Breast epithelium (tissue), 4 donors: ENCODE measurements at regions not wholly inside any gene's neighbourhood (a gene's known extent, or its start where the extent isn't known, plus 50 kb on each side); places are given as distances from the start of the nearest gene placed in this dataset.

ENCODE experiments used
- DNase-seq, 2 donors: peaks; one replicate each; pipeline ENCODE4 v3.0.0-alpha.2; 2019; ENCODE audit warnings: low spot score in 2 of 2
- H3K27ac ChIP-seq, 2 donors: fragments of 200-600 bp; sonication (generic) in 1 of 2; one replicate each; pipeline ENCODE4 v1.5.1; 2016 to 2019; ENCODE audit warnings: mild to moderate bottlenecking in 1 of 2
- H3K27me3 ChIP-seq, 2 donors: fragments of 200-600 bp; sonication (generic) in 1 of 2; one replicate each; pipeline versions ENCODE4 v1.5.1 to v1.6.0; 2017 to 2019; ENCODE audit warnings: control low read depth in 1 of 2, mild to moderate bottlenecking in 1 of 2
- H3K36me3 ChIP-seq: fragments of 200-600 bp; one replicate; pipeline ENCODE4 v1.5.1; 2019
- H3K4me1 ChIP-seq, 2 donors: fragments of 200-600 bp; sonication (generic); one replicate each; pipeline ENCODE4 v1.5.1; 2016 to 2019; ENCODE audit warnings: control low read depth in 1 of 2
- H3K4me3 ChIP-seq, 3 donors: fragments of 200-600 bp; sonication (generic); 1 replicate in 2 of 3; 2 replicates in 1 of 3; pipeline ENCODE4 v1.5.1; 2016 to 2019; ENCODE audit warnings: mild to moderate bottlenecking in 3 of 3, moderate library complexity in 2 of 3
- H3K9me3 ChIP-seq, 2 donors: fragments of 200-600 bp; sonication (generic) in 1 of 2; one replicate each; pipeline ENCODE4 v1.5.1; 2016 to 2019; ENCODE audit warnings: control low read depth in 1 of 2
- POLR2A ChIP-seq: fragments of 450-650 bp; IDR thresholded peaks from one replicate; pipeline ENCODE4 v1.6.1; 2016; ENCODE audit warnings: antibody characterized with exemption, mild to moderate bottlenecking, moderate library complexity
- POLR2AphosphoS5 ChIP-seq, 3 donors: sonication (generic); formaldehyde crosslinking; IDR thresholded peaks; one replicate each; pipeline ENCODE4 v1.6.1; 2017; ENCODE audit warnings: antibody characterized with exemption in 3 of 3
- intact Hi-C: fragments of 100-400 bp; cut with DNase I; formaldehyde crosslinking; loops from one replicate; pipeline ENCODE4 v1.15.1; 2023; ENCODE audit warnings: low total_unique reads
- TF ChIP-seq, protein P1 (sequence below), 3 donors: fragments of 450-650 bp; IDR thresholded peaks; one replicate each; pipeline ENCODE4 v1.5.1; 2016 to 2017; ENCODE audit warnings: antibody characterized with exemption in 3 of 3, mild to moderate bottlenecking in 3 of 3, moderate library complexity in 3 of 3

DNA sequence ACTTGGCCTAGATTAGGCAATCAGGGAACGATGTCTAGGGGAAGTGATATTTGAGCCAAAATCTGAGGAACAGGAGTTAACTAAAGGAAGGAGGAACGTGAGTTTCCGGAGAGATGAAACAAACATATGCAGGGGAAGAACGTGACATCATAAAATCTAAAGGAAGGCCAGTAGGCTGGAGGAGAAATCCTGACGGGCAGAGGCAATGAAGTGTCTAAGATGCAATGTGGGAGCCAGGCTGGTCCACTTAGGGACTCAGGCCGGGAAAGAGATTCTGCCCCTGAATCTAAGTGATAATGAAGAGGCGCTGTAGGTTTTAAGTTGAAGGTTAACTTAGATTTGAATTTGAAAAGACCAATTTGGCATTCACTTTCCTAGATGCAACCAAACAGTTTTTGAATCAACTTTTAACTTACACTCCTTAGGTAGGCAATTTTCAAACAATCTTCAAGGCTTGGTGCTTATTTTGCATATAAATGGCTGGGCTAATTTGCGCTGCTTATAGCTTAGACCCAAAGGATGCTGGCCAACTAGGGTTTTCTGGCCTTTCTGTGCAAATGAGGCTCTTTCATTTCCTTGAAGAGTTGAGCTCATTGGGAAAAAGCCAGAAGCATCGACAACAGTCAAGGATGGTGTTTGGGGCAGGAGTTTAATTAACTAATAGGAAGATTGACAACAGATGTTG, 221.7 kb downstream of the SOX11 start:
- Histone ChIP-seq H3K27ac (no peak overlapping the region), H3K27me3 (no peaks in the 10 kb centered on the region), H3K36me3 (no peaks in the 10 kb centered on the region), H3K9me3 (no peaks in the 10 kb centered on the region), H3K4me1 (no peaks in the 10 kb centered on the region), H3K4me3 (no peak overlapping the region)
- no peak for DNase-seq
- intact Hi-C loops: no loop called here
- TF ChIP-seq POLR2A (no peak), POLR2AphosphoS5 (IDR thresholded peaks at IDR 0.05) (no peak)
- TF ChIP-seq, protein P1, sequence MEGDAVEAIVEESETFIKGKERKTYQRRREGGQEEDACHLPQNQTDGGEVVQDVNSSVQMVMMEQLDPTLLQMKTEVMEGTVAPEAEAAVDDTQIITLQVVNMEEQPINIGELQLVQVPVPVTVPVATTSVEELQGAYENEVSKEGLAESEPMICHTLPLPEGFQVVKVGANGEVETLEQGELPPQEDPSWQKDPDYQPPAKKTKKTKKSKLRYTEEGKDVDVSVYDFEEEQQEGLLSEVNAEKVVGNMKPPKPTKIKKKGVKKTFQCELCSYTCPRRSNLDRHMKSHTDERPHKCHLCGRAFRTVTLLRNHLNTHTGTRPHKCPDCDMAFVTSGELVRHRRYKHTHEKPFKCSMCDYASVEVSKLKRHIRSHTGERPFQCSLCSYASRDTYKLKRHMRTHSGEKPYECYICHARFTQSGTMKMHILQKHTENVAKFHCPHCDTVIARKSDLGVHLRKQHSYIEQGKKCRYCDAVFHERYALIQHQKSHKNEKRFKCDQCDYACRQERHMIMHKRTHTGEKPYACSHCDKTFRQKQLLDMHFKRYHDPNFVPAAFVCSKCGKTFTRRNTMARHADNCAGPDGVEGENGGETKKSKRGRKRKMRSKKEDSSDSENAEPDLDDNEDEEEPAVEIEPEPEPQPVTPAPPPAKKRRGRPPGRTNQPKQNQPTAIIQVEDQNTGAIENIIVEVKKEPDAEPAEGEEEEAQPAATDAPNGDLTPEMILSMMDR (IDR thresholded peaks at IDR 0.05): no peak

DNA sequence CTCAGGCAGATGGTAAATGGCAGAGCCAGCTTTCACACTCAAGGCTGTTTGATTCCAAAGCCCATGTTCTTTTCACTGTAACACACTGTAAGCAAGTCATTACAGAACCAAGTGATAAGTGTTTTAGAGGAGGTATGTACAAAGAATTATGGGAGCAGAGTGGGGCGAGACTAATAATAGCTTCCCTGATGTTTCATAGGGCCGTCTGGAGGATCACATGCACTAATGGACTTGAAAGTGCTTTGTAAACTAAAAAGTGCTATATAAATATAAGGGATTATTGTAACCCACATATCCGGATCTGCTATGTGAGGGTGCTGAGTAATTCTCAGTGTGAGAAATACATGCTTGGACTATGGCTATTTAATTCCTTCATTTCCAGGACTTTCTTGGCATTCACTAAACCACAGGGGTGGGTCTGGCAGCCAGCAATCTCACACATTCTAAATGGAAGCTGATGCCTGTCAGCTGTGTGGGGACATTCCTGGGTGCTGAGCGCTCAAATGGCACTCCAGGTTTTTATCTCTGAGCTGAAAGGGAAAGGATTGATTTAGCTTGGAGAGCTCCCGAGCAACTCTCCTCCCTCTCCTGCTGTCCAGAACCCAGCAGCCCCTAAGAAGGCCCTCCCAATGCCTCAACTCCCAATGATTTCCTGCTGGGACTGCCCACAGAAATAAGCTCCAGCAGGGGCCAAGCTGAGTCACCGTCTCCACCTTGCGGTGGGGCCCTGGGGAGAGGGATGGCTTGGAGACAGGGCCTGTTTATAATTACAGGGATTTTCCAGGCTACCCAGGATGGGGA, 222.8 kb downstream of the SOX11 start:
- no peaks in the 10 kb centered on the region for H3K9me3 ChIP-seq
- intact Hi-C loops: loop anchor here (1.0 kb wide), 1 partner anchor 46 kb away; no protein-coding TSS in a partner anchor
- H3K27me3 ChIP-seq: no peaks in the 10 kb centered on the region
- H3K4me1 ChIP-seq: no peaks in the 10 kb centered on the region
- no peak for DNase-seq
- H3K36me3 ChIP-seq: no peaks in the 10 kb centered on the region
- H3K4me3 ChIP-seq: no peak overlapping the region
- TF ChIP-seq POLR2AphosphoS5 (IDR thresholded peaks at IDR 0.05) (no peak), POLR2A (no peak)
- TF ChIP-seq, protein P1 (IDR thresholded peaks at IDR 0.05): no peak
- H3K27ac ChIP-seq: no peak overlapping the region

DNA sequence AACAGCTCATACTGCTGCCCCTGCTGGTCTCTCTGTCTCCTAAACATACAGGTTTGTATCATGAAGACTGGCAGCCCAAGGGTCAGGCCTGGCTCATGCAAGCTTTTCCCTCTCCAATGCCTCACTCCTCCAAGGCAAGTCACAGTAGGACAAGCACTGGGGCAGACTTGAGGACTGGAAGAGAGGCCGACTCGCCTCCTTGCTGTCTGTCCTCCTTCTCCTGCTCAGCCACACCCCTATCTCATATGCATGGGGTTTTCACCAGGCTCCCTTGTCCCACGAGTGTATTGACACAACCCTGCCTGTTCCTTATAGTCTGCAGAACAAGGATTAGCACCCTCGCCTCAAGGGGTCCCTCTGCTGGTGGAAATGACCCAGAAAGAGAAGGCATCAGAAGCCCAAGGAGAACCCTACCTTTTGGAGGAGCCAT, 223.7 kb downstream of the SOX11 start:
- no peak for TF ChIP-seq POLR2AphosphoS5 (IDR thresholded peaks at IDR 0.05)
- no peak for TF ChIP-seq POLR2A
- TF ChIP-seq, protein P1 (IDR thresholded peaks at IDR 0.05): peak in 2 of 3 donors; percentile 16 to 24
- no peaks in the 10 kb centered on the region for H3K9me3 ChIP-seq
- H3K4me3 ChIP-seq: no peak overlapping the region
- peak in 1 of 2 donors; percentile 57 for DNase-seq
- intact Hi-C loops: loop anchor here (1.0 kb wide), 1 partner anchor 47 kb away; no protein-coding TSS in a partner anchor
- H3K4me1 ChIP-seq: no peaks in the 10 kb centered on the region
- H3K27me3 ChIP-seq: no peaks in the 10 kb centered on the region
- H3K27ac ChIP-seq: no peak overlapping the region
- no peaks in the 10 kb centered on the region for H3K36me3 ChIP-seq

DNA sequence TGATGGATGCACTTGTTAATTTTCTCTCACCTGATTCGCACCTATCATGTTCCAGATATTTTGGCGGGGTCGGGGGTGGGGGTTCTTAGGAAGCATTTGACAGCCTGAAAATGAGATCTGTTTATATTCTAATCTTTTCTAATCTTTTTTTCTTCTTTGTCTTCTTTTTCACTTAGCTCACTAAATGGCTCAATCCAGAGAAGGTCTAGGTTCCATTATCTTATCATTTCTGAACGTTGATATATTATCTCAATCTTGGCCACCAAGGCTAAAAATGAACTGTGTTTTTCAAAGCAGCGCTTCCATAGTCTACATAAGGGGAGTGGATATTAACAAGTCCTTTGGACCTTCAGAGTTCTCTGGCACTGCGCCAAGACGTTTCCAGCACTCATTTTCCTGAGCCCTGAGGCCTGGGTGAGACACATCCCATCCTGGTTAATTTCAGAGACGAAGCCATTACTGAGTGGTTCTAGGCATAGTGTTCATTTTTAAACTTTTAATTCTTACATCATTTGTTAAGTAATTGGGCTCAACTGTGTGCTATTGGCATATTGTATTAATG, 229.0 kb downstream of the SOX11 start:
- no peak for DNase-seq
- H3K27me3 ChIP-seq: no peaks in the 10 kb centered on the region
- TF ChIP-seq POLR2A: no peak
- TF ChIP-seq POLR2AphosphoS5 (IDR thresholded peaks at IDR 0.05): no peak
- TF ChIP-seq, protein P1 (IDR thresholded peaks at IDR 0.05): no peak
- intact Hi-C loops: no loop called here
- no peaks in the 10 kb centered on the region for H3K4me1 ChIP-seq
- H3K4me3 ChIP-seq: no peak overlapping the region
- H3K36me3 ChIP-seq: no peaks in the 10 kb centered on the region
- no peaks in the 10 kb centered on the region for H3K9me3 ChIP-seq
- H3K27ac ChIP-seq: no peak overlapping the region
